Spleen (tissue), 11 donors: ENCODE measurements at regions not wholly inside any gene's neighbourhood (a gene's known extent, or its start where the extent isn't known, plus 50 kb on each side); places are given as distances from the start of the nearest gene placed in this dataset.

ENCODE experiments used
- DNase-seq: peaks from one replicate; pipeline ENCODE4 v3.0.0-alpha.2; 2020
- H3K27ac ChIP-seq, 8 donors: fragments of 200-600 bp; sonication (generic) in 7 of 8; 1 replicate in 4 of 8; 2 replicates in 4 of 8; pipeline versions ENCODE4 v1.5.0 to v1.8.0; 2016 to 2021; ENCODE audit warnings: inconsistent platforms in 4 of 8, mild to moderate bottlenecking in 4 of 8, moderate library complexity in 1 of 8
- H3K27me3 ChIP-seq, 7 donors: fragments of 200-600 bp; sonication (generic) in 6 of 7; replicated peaks in 1 of 7; 1 replicate in 4 of 7; 2 replicates in 3 of 7; pipeline versions ENCODE4 v1.5.0 to v1.8.0; 2016 to 2021; ENCODE audit warnings: inconsistent platforms in 3 of 7, mild to moderate bottlenecking in 1 of 7
- H3K36me3 ChIP-seq, 6 donors: fragments of 200-600 bp; sonication (generic) in 5 of 6; 1 replicate in 4 of 6; 2 replicates in 2 of 6; pipeline versions ENCODE4 v1.5.0 to v1.8.0; 2016 to 2021; ENCODE audit warnings: inconsistent platforms in 2 of 6
- H3K4me1 ChIP-seq, 6 donors: fragments of 200-600 bp; sonication (generic) in 5 of 6; 1 replicate in 3 of 6; 2 replicates in 3 of 6; pipeline versions ENCODE4 v1.5.0 to v1.8.0; 2016 to 2021; ENCODE audit warnings: inconsistent platforms in 3 of 6
- H3K4me3 ChIP-seq, 8 donors: fragments of 200-600 bp; sonication (generic) in 7 of 8; 1 replicate in 4 of 8; 2 replicates in 4 of 8; pipeline versions ENCODE4 v1.5.0 to v1.8.0; 2016 to 2021; ENCODE audit warnings: inconsistent platforms in 4 of 8, mild to moderate bottlenecking in 4 of 8, moderate library complexity in 2 of 8
- H3K9me3 ChIP-seq, 8 donors: fragments of 200-600 bp; sonication (generic) in 7 of 8; 1 replicate in 4 of 8; 2 replicates in 4 of 8; pipeline versions ENCODE4 v1.5.0 to v1.8.0; 2016 to 2021; ENCODE audit warnings: inconsistent platforms in 4 of 8
- POLR2A ChIP-seq, 3 donors: fragments of 450-650 bp; IDR thresholded peaks; one replicate each; pipeline ENCODE4 v1.5.1; 2017; ENCODE audit warnings: antibody characterized with exemption in 3 of 3, mild to moderate bottlenecking in 1 of 3
- POLR2AphosphoS5 ChIP-seq, 3 donors: sonication (generic); formaldehyde crosslinking; IDR thresholded peaks; one replicate each; pipeline ENCODE4 v1.5.1; 2017; ENCODE audit warnings: antibody characterized with exemption in 3 of 3
- WGBS, 5 donors: extraction: QIAGEN DNeasy Blood & Tissue Kit in 3 of 5; methylation state at CpG; one replicate each; pipeline versions ENCODE4 v1.1.5 to v1.1.7; 2013 to 2018; 5-methylcytosine and 5-hydroxymethylcytosine counted together
- intact Hi-C: fragments of 100-400 bp; cut with DNase I; formaldehyde crosslinking; loops from one replicate; pipeline ENCODE4 v1.15.0; 2023; ENCODE audit warnings: low total_unique reads
- TF ChIP-seq, protein P1 (sequence below), 11 experiments: fragments of 200-600 bp in 7 of 11; fragments of 450-650 bp in 4 of 11; sonication (generic) in 4 of 11; IDR thresholded peaks in 8 of 11; conservative IDR thresholded peaks in 3 of 11; 1 replicate in 7 of 11; 2 replicates in 4 of 11; pipeline versions ENCODE4 v1.4.0 to v1.8.0; 2016 to 2021; ENCODE audit warnings: antibody characterized with exemption in 11 of 11, inconsistent platforms in 4 of 11, mild to moderate bottlenecking in 1 of 11
- donor health status: healthy with polysubstance abuse.
- donor health status: DM: no; HTN: no; CAD: no; lungs with moderate emphysema.
- donor health status: DM: no; HTN: no; CAD: no.
- donor health status: Bipolar disorder and iron deficiency.
- donor health status: healthy.
- donor health status: DM: no; HTN: no; CAD: no.
- donor health status: DM: yes; HTN: yes; CAD: no.

DNA sequence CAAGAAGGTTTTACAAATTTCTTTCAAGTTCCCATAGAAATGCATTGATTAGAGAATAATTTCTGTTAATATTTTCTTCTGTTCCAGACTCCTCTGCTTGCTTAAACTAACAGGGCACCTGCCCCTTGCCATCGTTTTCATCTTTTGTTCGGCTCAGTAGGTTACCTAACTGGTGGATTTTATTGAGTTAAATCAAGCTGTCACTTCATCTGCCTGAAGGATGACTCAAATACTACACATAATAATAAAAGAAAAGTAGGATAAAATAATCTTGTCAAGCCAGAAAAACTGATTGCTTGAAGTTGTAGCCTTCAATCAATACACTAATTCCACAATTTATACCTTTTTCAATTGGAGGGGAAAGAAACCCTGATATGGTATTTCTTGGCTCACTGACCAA is 234.0 kb downstream of the NR4A2 start:
- H3K27ac ChIP-seq: no peak overlapping the region
- no peak for TF ChIP-seq POLR2A (IDR thresholded peaks at IDR 0.05)
- TF ChIP-seq POLR2AphosphoS5 (IDR thresholded peaks at IDR 0.05): no peak
- TF ChIP-seq, protein P1, sequence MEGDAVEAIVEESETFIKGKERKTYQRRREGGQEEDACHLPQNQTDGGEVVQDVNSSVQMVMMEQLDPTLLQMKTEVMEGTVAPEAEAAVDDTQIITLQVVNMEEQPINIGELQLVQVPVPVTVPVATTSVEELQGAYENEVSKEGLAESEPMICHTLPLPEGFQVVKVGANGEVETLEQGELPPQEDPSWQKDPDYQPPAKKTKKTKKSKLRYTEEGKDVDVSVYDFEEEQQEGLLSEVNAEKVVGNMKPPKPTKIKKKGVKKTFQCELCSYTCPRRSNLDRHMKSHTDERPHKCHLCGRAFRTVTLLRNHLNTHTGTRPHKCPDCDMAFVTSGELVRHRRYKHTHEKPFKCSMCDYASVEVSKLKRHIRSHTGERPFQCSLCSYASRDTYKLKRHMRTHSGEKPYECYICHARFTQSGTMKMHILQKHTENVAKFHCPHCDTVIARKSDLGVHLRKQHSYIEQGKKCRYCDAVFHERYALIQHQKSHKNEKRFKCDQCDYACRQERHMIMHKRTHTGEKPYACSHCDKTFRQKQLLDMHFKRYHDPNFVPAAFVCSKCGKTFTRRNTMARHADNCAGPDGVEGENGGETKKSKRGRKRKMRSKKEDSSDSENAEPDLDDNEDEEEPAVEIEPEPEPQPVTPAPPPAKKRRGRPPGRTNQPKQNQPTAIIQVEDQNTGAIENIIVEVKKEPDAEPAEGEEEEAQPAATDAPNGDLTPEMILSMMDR (IDR thresholded peaks at IDR 0.05 in 8 of 11, conservative IDR thresholded peaks at IDR 0.05 in 3 of 11): no peak
- intact Hi-C loops: no loop called here
- no peak for DNase-seq
- WGBS, 5 donors: 77 to 84% (median 79%) methylated on average over 2 of the region's 2 CpGs
- no peak overlapping the region for H3K4me3 ChIP-seq
- no peaks in the 10 kb centered on the region for H3K36me3 ChIP-seq
- no peaks in the 10 kb centered on the region for H3K27me3 ChIP-seq
- peaks cover 0 to 13% (median 0%) of the 10 kb centered on the region in 8 donors for H3K9me3 ChIP-seq
- no peaks in the 10 kb centered on the region for H3K4me1 ChIP-seq

DNA sequence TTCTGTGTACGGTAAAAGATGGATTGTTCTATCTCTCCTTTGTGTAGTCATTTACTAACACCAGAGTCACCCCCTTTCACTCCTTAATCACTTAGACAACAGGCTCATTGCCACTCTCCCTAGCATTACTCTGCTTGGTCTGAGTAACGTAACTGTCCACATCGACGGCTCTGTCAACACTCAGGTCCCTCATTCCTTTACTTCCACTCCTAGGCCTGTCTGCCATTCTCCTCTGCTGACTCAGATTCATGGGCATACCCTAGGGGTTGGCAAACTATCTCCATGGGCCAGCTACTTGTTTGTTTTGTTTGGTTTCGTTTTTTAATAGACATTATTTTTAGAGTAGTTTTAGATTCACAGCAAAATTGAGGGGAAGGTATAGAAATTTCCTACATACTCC is 243.9 kb downstream of the NR4A2 start:
- no peaks in the 10 kb centered on the region for H3K27me3 ChIP-seq
- H3K27ac ChIP-seq: no peak overlapping the region
- intact Hi-C loops: no loop called here
- no peaks in the 10 kb centered on the region for H3K36me3 ChIP-seq
- H3K9me3 ChIP-seq: no peaks in the 10 kb centered on the region
- no peak for DNase-seq
- H3K4me1 ChIP-seq: no peaks in the 10 kb centered on the region
- TF ChIP-seq POLR2AphosphoS5 (IDR thresholded peaks at IDR 0.05): no peak
- TF ChIP-seq POLR2A (IDR thresholded peaks at IDR 0.05): no peak
- TF ChIP-seq, protein P1 (IDR thresholded peaks at IDR 0.05 in 8 of 11, conservative IDR thresholded peaks at IDR 0.05 in 3 of 11): no peak
- WGBS, 5 donors: 73 to 81% (median 80%) methylated on average over 5 of the region's 5 CpGs
- H3K4me3 ChIP-seq: no peak overlapping the region

DNA sequence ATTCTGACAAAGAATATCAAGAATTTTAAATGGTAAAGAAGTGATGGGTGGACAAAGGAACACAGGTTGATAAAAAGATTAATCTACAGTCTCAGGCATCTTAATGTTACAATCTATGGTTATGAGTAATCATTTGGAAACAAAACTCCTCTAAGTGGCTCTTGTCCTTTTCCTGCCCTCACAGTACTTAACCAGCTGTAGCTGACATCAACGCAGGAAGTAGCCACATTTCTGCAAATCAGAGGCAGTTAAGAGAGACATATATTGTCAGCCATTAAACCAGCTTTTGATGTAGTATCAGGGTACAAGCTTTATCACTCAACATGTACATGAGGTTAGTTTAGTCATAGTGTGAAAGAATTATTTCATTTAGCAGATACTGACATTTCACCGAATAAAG is 244.6 kb downstream of the NR4A2 start:
- no peak overlapping the region for H3K4me3 ChIP-seq
- no peak for DNase-seq
- WGBS, 5 donors: 56 to 66% (median 64%) methylated on average over 2 of the region's 2 CpGs
- no peaks in the 10 kb centered on the region for H3K36me3 ChIP-seq
- intact Hi-C loops: no loop called here
- H3K27ac ChIP-seq: no peak overlapping the region
- H3K9me3 ChIP-seq: no peaks in the 10 kb centered on the region
- TF ChIP-seq POLR2AphosphoS5 (IDR thresholded peaks at IDR 0.05) (no peak), POLR2A (IDR thresholded peaks at IDR 0.05) (no peak)
- TF ChIP-seq, protein P1 (IDR thresholded peaks at IDR 0.05 in 8 of 11, conservative IDR thresholded peaks at IDR 0.05 in 3 of 11): no peak
- no peaks in the 10 kb centered on the region for H3K4me1 ChIP-seq
- no peaks in the 10 kb centered on the region for H3K27me3 ChIP-seq

DNA sequence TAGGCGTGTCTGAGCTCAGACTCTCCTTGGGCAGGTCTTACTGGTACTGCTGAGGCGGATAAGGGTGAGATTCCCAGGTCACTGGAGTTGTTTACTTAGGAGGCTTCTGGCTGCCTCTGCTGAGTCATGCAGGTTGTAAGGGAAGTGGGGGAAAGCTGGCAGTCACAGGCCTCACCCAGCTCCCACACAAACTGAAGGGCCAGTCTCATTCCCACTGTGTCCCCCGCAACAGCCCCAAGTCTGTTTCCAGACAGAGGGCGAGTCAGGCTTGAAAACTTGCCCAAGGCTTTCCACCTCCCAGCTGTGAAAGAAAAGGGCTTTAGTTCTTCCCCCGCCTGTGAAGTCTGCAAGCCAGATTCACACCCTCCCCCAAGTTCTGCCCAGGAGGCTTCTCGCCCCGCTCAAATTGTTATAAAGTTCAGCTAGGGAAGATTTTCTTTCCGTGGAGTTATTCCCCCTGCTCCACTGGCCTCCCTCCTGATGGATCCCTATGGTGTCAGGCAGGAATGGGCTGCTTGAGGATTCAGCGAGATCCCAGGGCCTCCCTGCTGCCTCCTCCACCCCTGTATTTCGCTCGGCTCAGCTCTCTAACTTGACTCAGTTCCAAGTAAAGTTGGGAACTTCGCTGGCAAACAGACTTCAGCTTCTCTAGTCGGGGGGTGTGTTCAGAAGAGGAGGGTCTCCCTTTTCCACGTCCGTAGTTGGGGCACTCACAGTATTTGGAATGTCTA is 248.6 kb downstream of the NR4A2 start:
- H3K9me3 ChIP-seq: peaks cover 0 to 8% (median 0%) of the 10 kb centered on the region in 8 donors
- no peak overlapping the region for H3K4me3 ChIP-seq
- no peaks in the 10 kb centered on the region for H3K36me3 ChIP-seq
- no peak for DNase-seq
- intact Hi-C loops: no loop called here
- H3K27ac ChIP-seq: no peak overlapping the region
- no peaks in the 10 kb centered on the region for H3K4me1 ChIP-seq
- 74 to 82% (median 78%) methylated on average over 15 of the region's 15 CpGs for WGBS, 5 donors
- no peaks in the 10 kb centered on the region for H3K27me3 ChIP-seq
- TF ChIP-seq, protein P1 (IDR thresholded peaks at IDR 0.05 in 8 of 11, conservative IDR thresholded peaks at IDR 0.05 in 3 of 11): no peak
- no peak for TF ChIP-seq POLR2AphosphoS5 (IDR thresholded peaks at IDR 0.05)
- TF ChIP-seq POLR2A (IDR thresholded peaks at IDR 0.05): no peak
